Mucosa of descending colon (tissue), 3 donors: ENCODE measurements at regions not wholly inside any gene's neighbourhood (a gene's known extent, or its start where the extent isn't known, plus 50 kb on each side); places are given as distances from the start of the nearest gene placed in this dataset.

ENCODE experiments used
- ATAC-seq: fragments of 200-7000 bp; cut with Tn5 transposase; one replicate; pipeline ENCODE4 v1.9.1; 2020; ENCODE audit warnings: mild to moderate bottlenecking, moderate library complexity
- DNase-seq, 3 donors: peaks; one replicate each; pipeline ENCODE4 v3.0.0-alpha.2; 2020
- H3K36me3 ChIP-seq: fragments of 200-600 bp; one replicate; pipeline ENCODE4 v1.8.0; 2021; ENCODE audit warnings: low read depth, mild to moderate bottlenecking
- H3K4me1 ChIP-seq: fragments of 200-600 bp; one replicate; pipeline ENCODE4 v1.8.0; 2021; ENCODE audit warnings: low read depth, mild to moderate bottlenecking
- H3K4me3 ChIP-seq: fragments of 200-600 bp; one replicate; pipeline ENCODE4 v1.8.0; 2021; ENCODE audit warnings: mild to moderate bottlenecking
- H3K9me3 ChIP-seq: fragments of 200-600 bp; one replicate; pipeline ENCODE4 v1.8.0; 2021; ENCODE audit warnings: mild to moderate bottlenecking
- intact Hi-C, 2 donors: fragments of 100-400 bp; cut with DNase I in 1 of 2; cut with micrococcal nuclease in 1 of 2; formaldehyde crosslinking; loops; one replicate each; pipeline versions ENCODE4 v1.11.0 to v1.11.1; 2022; cut with DNase I, micrococcal nuclease
- TF ChIP-seq, protein P1 (sequence below): fragments of 200-600 bp; IDR thresholded peaks from one replicate; pipeline ENCODE4 v1.8.0; 2022; ENCODE audit warnings: antibody characterized with exemption, mild to moderate bottlenecking
- donor health status: DM: no; HTN: no; CAD: no; lungs with moderate emphysema.
- donor health status: DM: no; HTN: no; CAD: no.
- donor health status: DM: no; HTN: yes; CAD: no.

DNA sequence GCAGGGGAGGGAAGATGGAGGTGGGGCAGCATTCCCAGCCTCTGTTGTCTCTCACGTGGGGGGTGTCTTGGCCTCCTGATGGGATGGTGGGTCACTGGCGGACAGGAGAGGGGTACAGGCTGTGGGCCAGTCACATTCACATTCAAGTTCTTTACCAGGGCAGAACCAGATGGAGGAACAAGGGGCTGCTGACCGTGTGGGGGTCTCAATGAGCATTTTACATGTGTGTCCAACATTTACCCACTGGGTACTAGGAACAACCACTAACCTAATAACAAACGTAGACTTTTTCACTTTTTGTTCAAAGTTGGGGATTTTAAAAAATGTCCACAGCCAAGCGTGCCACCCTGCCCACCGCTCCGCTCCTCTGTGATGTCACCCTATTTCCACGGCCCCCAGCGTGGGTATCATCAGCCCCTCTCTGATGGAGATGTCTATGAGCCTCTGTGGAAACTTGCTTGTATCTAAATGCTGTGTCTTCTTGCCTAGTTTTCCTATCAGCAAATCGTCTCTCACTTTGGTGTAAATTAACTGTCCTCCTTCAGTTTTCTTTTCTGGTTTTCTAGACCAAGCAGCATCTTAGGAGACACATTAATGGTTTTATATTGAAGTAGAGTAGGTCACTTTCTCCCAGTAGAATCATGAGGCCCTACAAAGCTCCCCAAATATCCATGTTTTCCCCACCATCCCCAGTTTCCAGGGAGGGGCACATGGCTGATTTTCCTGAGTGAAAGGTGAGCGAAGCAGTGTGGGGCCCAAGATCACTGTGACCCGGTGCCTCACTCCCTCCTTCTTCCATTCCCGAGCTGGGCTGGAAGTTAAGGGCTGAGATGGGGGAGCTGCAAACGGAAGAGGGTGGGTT, 936.7 kb downstream of the BRD1 start:
- TF ChIP-seq, protein P1, sequence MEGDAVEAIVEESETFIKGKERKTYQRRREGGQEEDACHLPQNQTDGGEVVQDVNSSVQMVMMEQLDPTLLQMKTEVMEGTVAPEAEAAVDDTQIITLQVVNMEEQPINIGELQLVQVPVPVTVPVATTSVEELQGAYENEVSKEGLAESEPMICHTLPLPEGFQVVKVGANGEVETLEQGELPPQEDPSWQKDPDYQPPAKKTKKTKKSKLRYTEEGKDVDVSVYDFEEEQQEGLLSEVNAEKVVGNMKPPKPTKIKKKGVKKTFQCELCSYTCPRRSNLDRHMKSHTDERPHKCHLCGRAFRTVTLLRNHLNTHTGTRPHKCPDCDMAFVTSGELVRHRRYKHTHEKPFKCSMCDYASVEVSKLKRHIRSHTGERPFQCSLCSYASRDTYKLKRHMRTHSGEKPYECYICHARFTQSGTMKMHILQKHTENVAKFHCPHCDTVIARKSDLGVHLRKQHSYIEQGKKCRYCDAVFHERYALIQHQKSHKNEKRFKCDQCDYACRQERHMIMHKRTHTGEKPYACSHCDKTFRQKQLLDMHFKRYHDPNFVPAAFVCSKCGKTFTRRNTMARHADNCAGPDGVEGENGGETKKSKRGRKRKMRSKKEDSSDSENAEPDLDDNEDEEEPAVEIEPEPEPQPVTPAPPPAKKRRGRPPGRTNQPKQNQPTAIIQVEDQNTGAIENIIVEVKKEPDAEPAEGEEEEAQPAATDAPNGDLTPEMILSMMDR: no peak

DNA sequence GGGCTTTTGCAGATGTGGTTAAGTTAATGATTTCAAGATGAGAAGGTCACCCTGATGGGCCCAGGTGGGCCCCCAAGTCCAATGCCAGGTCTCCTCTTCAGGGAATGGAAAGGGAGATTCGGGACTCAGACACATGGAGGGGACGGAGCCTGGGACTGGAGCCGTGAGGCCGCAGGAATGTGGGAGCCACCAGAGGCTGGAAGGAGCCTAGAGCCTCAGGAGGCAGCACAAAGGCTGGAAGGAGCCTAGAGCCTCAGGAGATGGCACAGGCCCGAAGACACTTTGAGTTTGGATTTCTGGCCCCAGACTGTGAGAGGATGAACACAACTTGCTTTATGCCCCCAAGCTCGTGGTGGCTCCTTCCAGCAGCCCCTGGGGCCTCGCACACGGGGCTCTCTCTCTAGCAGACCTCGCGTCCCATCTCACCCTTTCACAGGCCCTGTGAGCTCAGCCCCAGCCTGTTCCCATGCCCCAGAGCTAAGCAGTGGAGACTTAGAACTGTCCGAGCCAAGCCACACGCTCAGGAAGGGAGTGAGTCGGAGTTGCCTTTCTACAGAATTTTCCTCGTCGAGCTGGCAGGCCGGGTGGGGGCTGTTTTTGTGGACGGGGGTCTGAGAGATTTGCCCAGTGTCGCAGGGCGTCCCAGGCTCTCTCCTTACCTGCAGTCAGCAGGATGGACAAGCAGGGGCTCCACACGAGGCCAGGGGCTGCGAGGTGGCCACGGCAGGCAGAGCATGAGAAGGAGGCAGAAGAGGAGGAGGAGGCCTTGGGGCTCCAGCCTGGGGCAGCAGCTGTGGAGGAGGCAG, 937.6 kb downstream of the BRD1 start:
- no peaks in the 10 kb centered on the region for H3K9me3 ChIP-seq
- intact Hi-C loops: no loop called here
- DNase-seq (no peak), ATAC-seq (no peak)
- TF ChIP-seq, protein P1: no peak
- H3K36me3 ChIP-seq: no peaks in the 10 kb centered on the region
- H3K4me3 ChIP-seq: no peak overlapping the region
- H3K4me1 ChIP-seq: no peaks in the 10 kb centered on the region

More for the DNA sequence above, 936.7 kb downstream of the BRD1 start:
- Histone ChIP-seq H3K4me1 (no peaks in the 10 kb centered on the region), H3K4me3 (no peak overlapping the region), H3K9me3 (no peaks in the 10 kb centered on the region), H3K36me3 (no peaks in the 10 kb centered on the region)
- intact Hi-C loops: no loop called here
- ATAC-seq: no peak
- no peak for DNase-seq

DNA sequence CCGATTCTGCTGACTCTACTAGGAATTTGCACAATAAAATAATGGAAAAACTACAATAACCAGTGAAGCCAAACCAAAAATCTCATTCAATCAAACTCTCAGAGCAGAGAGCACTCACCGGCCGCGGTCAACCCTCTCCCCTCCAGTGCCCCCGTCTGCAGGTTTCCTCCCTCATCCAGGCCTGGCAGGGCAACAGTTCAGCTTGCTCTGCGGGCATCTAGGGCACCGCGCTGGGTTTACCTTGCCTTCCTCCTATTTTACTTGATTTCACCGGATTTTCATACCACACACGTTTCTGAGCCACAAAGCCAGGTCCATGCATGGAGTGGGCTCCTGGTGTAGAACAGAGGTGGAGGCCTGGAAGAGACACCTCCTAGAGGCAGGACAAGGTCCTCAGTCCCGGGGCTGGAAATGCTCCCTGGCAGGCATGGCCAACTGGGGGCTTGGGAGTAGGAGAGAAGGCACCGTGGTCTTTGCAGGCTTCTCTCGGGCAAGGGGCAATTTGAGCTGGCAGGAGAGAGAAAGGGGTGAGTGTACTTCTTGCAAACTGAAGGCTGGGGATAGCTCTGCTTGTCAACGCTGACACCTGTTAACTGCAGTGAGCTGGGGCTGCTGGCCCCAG, 938.4 kb downstream of the BRD1 start:
- H3K4me3 ChIP-seq: no peak overlapping the region
- no peaks in the 10 kb centered on the region for H3K9me3 ChIP-seq
- DNase-seq (no peak), ATAC-seq (no peak)
- no peaks in the 10 kb centered on the region for H3K4me1 ChIP-seq
- H3K36me3 ChIP-seq: no peaks in the 10 kb centered on the region
- TF ChIP-seq, protein P1: no peak
- intact Hi-C loops: no loop called here

DNA sequence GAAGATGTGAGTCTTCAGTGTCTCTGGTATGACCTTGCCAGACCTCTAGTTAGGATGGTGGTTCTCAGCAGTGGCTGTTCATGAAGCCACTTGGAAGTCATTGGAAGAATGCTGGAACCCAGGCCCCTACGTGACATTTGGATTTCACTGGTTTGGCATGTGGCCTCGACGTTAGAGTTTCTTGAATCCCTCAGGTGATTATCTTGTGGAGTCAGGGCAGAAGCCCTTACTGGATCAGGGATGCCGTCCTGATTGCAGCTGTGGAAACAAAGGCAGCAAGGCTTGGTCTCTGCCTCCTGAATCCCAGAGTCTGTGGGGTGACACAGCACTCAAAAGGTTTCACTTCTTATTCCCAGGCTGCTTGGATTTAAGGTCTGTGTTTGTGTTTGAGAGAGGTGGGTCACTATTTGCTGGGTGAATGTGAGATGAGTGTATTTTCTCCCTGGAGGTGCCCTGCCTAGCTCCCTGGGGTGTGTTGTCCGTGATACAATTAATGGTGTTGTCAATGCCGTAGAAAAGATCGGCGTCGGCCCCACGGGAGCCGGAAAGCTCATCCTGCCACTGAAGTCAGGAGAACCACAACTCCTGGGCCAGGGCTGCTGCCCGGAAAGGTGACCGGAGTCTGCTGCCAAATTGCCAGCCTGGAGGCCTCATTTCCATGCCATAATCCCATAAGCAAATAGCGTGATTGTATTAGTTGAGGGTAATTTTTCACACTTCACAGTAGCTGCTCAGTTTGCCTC, 939.0 kb downstream of the BRD1 start:
- H3K36me3 ChIP-seq: no peaks in the 10 kb centered on the region
- no peak overlapping the region for H3K4me3 ChIP-seq
- intact Hi-C loops: no loop called here
- no peaks in the 10 kb centered on the region for H3K4me1 ChIP-seq
- no peaks in the 10 kb centered on the region for H3K9me3 ChIP-seq
- TF ChIP-seq, protein P1: no peak
- ATAC-seq: no peak
- DNase-seq: no peak
